ENCODE measurements at regions not wholly inside any gene's neighbourhood (a gene's known extent, or its start where the extent isn't known, plus 50 kb on each side); places are given as distances from the start of the nearest gene placed in this dataset.

GRCh38 chr2:145423809-145424208 is 903.9 kb upstream of the ZEB2 start:
- no peaks in the 10 kb centered on the region for H3K27me3 Mint-ChIP-seq (ENCODE audit: low read depth)

More at GRCh38 chr2:145423809-145424208, 903.9 kb upstream of the ZEB2 start:
- H2BK120ac ChIP-seq (ENCODE audit: low read depth, low read length, poor library complexity, severe bottlenecking): no peak overlapping the region
- WGBS (ENCODE audit: extremely low coverage, insufficient read length, low lambda C conversion rate): no CpG with 5 or more reads among the region's 1 CpG
- H3K4me3 Mint-ChIP-seq: no peak overlapping the region
- H2BK20ac ChIP-seq (ENCODE audit: low read depth, low read length, poor library complexity, severe bottlenecking): no peak overlapping the region
- no peak overlapping the region for H2BK5ac ChIP-seq (ENCODE audit: insufficient read length, low read length)
- no peak overlapping the region for H3K27ac ChIP-seq (ENCODE audit: insufficient read length, low read depth, low read length)
- no peak overlapping the region for H2AK5ac ChIP-seq (ENCODE audit: insufficient read length, low read length)
- no peak for DNase-seq
- no peak overlapping the region for H3K4ac ChIP-seq (ENCODE audit: low read depth, low read length)
- no peak for TF ChIP-seq CTCF (conservative IDR thresholded peaks at IDR 0.05)
- H3K56ac ChIP-seq (ENCODE audit: insufficient read length, low read depth, low read length): no peak overlapping the region
- no peaks in the 10 kb centered on the region for H3K27me3 ChIP-seq (ENCODE audit: insufficient read depth, low read length)
- H3K4me1 ChIP-seq (ENCODE audit: insufficient read depth, low read length): no peaks in the 10 kb centered on the region
- H4K20me1 ChIP-seq (ENCODE audit: control insufficient read depth, insufficient read depth, insufficient read length): no peaks in the 10 kb centered on the region
- H2AFZ ChIP-seq (ENCODE audit: low read length): no peak overlapping the region
- no peak overlapping the region for H4K91ac ChIP-seq (ENCODE audit: insufficient read length, low read depth, low read length)
- H3K9ac ChIP-seq (ENCODE audit: extremely low read depth, insufficient read length, low read length): no peak overlapping the region
- peaks cover 0 to 28% (median 2%) of the 10 kb centered on the region in 3 experiments; a peak in 6 of 7 replicates for H3K36me3 Mint-ChIP-seq (ENCODE audit: insufficient read depth in 1 of 3, low read depth in 3 of 3)
- no peak overlapping the region for H2BK15ac ChIP-seq (ENCODE audit: low read depth, low read length)
- H3K4me2 ChIP-seq (ENCODE audit: insufficient read depth, insufficient read length, low read length): no peak overlapping the region
- H3K23ac ChIP-seq (ENCODE audit: insufficient read length, low read depth, low read length): no peak overlapping the region
- H3K23me2 ChIP-seq (ENCODE audit: insufficient read length, low read depth, low read length, poor library complexity, severe bottlenecking): no peaks in the 10 kb centered on the region
- no peak overlapping the region for H3T11ph ChIP-seq (ENCODE audit: low read length)
- H4K8ac ChIP-seq (replicated peaks; ENCODE audit: insufficient read length, low read depth, low read length): no peak overlapping the region
- no peaks in the 10 kb centered on the region for H3K79me2 ChIP-seq (ENCODE audit: insufficient read depth, low read length)
- peaks cover 0 to 3% of the 10 kb centered on the region in 2 experiments; a peak in 1 of 4 replicates for H3K4me1 Mint-ChIP-seq
- peaks cover 4% of the 10 kb centered on the region in 2 experiments; a peak in 3 of 5 replicates for H3K9me3 Mint-ChIP-seq
- no peak overlapping the region for H4K5ac ChIP-seq (ENCODE audit: insufficient read length, low read depth, low read length)
- no peaks in the 10 kb centered on the region for H3K9me3 ChIP-seq (ENCODE audit: control insufficient read depth, low read depth, low read length)
- H3K27ac Mint-ChIP-seq: no peak overlapping the region
- H3K14ac ChIP-seq (ENCODE audit: insufficient read depth, low read length): no peak overlapping the region
- no peak overlapping the region for H3K18ac ChIP-seq (ENCODE audit: insufficient read length, low read depth, low read length)
- no peak overlapping the region for H2BK12ac ChIP-seq (ENCODE audit: insufficient read length, low read depth, low read length)
- no peaks in the 10 kb centered on the region for H3K79me1 ChIP-seq (ENCODE audit: insufficient read depth, low read depth, low read length, poor library complexity, severe bottlenecking)
